Fibroblast of lung (primary cell): ENCODE measurements at regions not wholly inside any gene's neighbourhood (a gene's known extent, or its start where the extent isn't known, plus 50 kb on each side); places are given as distances from the start of the nearest gene placed in this dataset.
"Not testable (repeated sequence)": the region's sequence is repeated elsewhere in the genome, so short reads cannot be mapped to it uniquely, and the experiment has no call there.

ENCODE experiments used
- DNase-seq, 2 donors: peaks; one replicate each; pipeline versions ENCODE4 v3.0.0 to v3.0.0-alpha.2; 2010; ENCODE audit warnings: low read depth in 2 of 2
- H2AFZ ChIP-seq: 2 replicates; pipeline ENCODE4 v1.5.1; 2012; ENCODE audit warnings: low read length, control low read depth, inconsistent platforms
- H3K27ac ChIP-seq: 2 replicates; pipeline ENCODE4 v1.5.1; 2011; ENCODE audit warnings: low read length, control low read depth; ENCODE audit not compliant: insufficient read depth
- H3K27me3 ChIP-seq: 2 replicates; pipeline ENCODE4 v1.5.1; 2011; ENCODE audit warnings: mild to moderate bottlenecking, low read length; ENCODE audit not compliant: control insufficient read depth, insufficient read depth
- H3K36me3 ChIP-seq: 2 replicates; pipeline ENCODE4 v1.5.1; 2011; ENCODE audit warnings: low read length; ENCODE audit not compliant: control insufficient read depth, insufficient read depth
- H3K4me1 ChIP-seq: 2 replicates; pipeline ENCODE4 v1.5.1; 2011; ENCODE audit warnings: low read length; ENCODE audit not compliant: control insufficient read depth, insufficient read depth; ENCODE audit errors: extremely low read depth
- H3K4me2 ChIP-seq: 2 replicates; pipeline ENCODE4 v1.5.1; 2011; ENCODE audit warnings: low read length, control low read depth; ENCODE audit not compliant: insufficient read depth; ENCODE audit errors: extremely low read depth
- H3K4me3 ChIP-seq, 4 experiments: fragments of 200-600 bp in 1 of 4; sonication (generic) in 1 of 4; replicated peaks in 1 of 4; 2 replicates each; pipeline ENCODE4 v1.5.1; 2011 to 2016; ENCODE audit warnings: low read length in 4 of 4, low read depth in 3 of 4, mild to moderate bottlenecking in 3 of 4, control low read depth in 2 of 4, inconsistent platforms in 1 of 4, mixed read lengths in 1 of 4; ENCODE audit not compliant: insufficient read depth in 1 of 4; ENCODE audit errors: control extremely low read depth in 1 of 4
- H3K79me2 ChIP-seq: 2 replicates; pipeline ENCODE4 v1.5.1; 2012; ENCODE audit warnings: mild to moderate bottlenecking, low read length, inconsistent platforms; ENCODE audit not compliant: control insufficient read depth, insufficient read depth
- H3K9ac ChIP-seq: 2 replicates; pipeline ENCODE4 v1.5.1; 2011; ENCODE audit warnings: mild to moderate bottlenecking, low read length, control low read depth; ENCODE audit not compliant: insufficient read depth
- H3K9me3 ChIP-seq: 2 replicates; pipeline ENCODE4 v1.5.1; 2012; ENCODE audit warnings: low read depth, low read length; ENCODE audit not compliant: control insufficient read depth, insufficient read depth
- H4K20me1 ChIP-seq: 2 replicates; pipeline ENCODE4 v1.5.1; 2011; ENCODE audit warnings: low read length; ENCODE audit not compliant: control insufficient read depth, insufficient read depth; ENCODE audit errors: extremely low read depth
- CTCF ChIP-seq, 2 donors: IDR thresholded peaks in 1 of 2; conservative IDR thresholded peaks in 1 of 2; 1 replicate in 1 of 2; 2 replicates in 1 of 2; pipeline ENCODE4 v1.5.1; 2011 to 2012; ENCODE audit warnings: low read length in 2 of 2, control low read depth in 1 of 2, inconsistent platforms in 1 of 2, low read depth in 1 of 2, mild to moderate bottlenecking in 1 of 2
- EZH2 ChIP-seq: IDR thresholded peaks from 2 replicates; pipeline ENCODE4 v1.5.1; 2012; ENCODE audit warnings: low read length, control low read depth, mild to moderate bottlenecking; ENCODE audit errors: missing control alignments

DNA sequence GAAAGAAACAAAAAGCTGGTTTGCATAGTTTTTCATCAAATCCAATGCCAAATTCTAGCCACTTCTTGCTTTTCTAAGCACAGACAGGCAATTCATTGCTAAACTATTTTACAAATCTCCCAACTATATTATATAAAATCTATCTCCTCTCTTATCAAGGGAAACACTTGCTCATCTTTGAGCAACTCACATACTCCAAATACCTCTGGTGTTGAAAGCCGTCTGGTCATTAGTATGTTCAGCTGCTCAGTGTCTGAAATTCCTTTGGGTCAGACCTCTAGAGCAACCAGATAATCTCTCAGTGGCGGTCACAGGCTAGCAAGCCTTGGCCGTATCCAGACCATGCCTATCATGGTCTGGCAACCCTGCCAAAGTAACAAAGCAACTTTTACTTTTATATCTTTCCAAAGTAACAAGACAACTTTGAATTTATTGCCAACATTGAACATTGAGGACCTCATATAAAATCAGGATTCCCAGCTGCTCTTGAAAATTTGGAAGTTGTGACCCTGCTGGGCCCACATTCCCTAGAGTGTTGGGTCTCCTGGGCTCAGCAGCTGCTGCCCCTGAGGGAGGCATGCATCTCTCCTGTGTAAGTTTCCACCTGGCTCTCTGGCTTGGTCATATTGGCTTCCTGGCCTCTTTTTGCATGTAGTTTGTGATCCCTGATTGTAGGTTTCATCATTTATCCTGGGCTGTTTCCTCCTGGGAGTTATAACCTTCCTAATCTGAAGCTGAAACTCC, 56.8 kb upstream of the LANCL2 start:
- H3K36me3 ChIP-seq, result no peaks in the 10 kb centered on the region
- H3K4me2 ChIP-seq, result no peak overlapping the region
- TF ChIP-seq EZH2, result no peak
- TF ChIP-seq CTCF (conservative IDR thresholded peaks at IDR 0.05 in 1 of 2, IDR thresholded peaks at IDR 0.05 in 1 of 2; ENCODE audit: low read depth in 1 of 2, low read length in 2 of 2), result no peak
- DNase-seq, result peak; percentile 3 to 98
- no peaks in the 10 kb centered on the region for H4K20me1 ChIP-seq
- no peaks in the 10 kb centered on the region for H3K9me3 ChIP-seq
- H2AFZ ChIP-seq, result no peak overlapping the region
- no peaks in the 10 kb centered on the region for H3K79me2 ChIP-seq
- H3K27me3 ChIP-seq, result no peaks in the 10 kb centered on the region
- H3K4me1 ChIP-seq, result no peaks in the 10 kb centered on the region
- H3K27ac ChIP-seq, result no peak overlapping the region
- no peak overlapping the region for H3K9ac ChIP-seq
- no peak overlapping the region for H3K4me3 ChIP-seq

DNA sequence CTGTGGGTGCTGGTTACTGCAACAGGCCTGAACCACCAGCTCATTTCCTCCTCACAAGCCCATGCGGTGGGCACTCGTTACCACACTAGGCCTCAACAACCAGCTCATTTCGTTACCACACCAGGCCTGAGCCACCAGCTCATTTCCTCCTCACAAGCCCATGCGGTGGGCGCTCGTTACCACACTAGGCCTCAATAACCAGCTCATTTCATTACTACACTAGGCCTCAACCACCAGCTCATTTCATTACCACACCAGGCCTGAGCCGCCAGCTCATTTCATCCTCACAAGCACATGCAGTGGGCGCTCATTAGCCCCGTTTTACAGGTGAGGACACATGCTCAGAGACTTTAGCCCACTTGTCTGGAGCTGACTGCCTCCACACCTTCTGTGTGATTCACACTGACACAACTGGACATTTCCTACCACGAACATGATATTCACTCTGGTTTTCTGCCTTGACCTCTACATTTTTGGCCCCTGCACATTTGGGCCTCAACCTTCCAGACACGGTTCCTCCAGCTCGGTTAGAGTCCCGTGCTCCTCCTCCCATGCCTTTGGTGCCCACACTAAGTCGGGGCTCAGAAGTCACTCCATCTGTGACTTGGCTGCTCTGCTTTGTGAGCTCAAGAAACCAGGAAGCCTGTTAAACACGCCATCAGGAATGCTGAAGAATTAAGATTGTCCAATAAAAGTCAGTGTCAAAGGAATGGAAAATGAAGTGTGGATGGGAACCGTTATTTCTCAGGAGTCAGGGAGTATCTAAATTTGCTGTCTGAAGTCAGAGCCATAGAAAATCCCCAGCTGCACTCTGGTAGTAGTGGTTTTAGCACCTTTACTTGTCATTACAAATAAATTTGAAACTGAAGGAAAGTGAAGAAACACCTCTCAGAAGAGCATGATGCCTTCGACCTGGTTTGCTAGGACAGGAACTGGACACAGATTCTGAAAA, 55.8 kb upstream of the LANCL2 start:
- no peaks in the 10 kb centered on the region for H3K36me3 ChIP-seq
- no peaks in the 10 kb centered on the region for H3K9me3 ChIP-seq
- no peaks in the 10 kb centered on the region for H3K79me2 ChIP-seq
- DNase-seq, result peak in 1 of 2 donors; percentile 19
- H3K4me1 ChIP-seq, result no peaks in the 10 kb centered on the region
- no peak overlapping the region for H3K27ac ChIP-seq
- no peak overlapping the region for H2AFZ ChIP-seq
- H3K9ac ChIP-seq, result no peak overlapping the region
- H3K27me3 ChIP-seq, result no peaks in the 10 kb centered on the region
- TF ChIP-seq CTCF (conservative IDR thresholded peaks at IDR 0.05 in 1 of 2, IDR thresholded peaks at IDR 0.05 in 1 of 2; ENCODE audit: low read depth in 1 of 2, low read length in 2 of 2) (no peak), EZH2 (no peak)
- no peak overlapping the region for H3K4me3 ChIP-seq
- no peak overlapping the region for H3K4me2 ChIP-seq
- no peaks in the 10 kb centered on the region for H4K20me1 ChIP-seq

GRCh38 chr7:55310287-55311025, 54.7 kb upstream of the LANCL2 start:
- Histone ChIP-seq H3K27ac (no peak overlapping the region), H2AFZ (no peak overlapping the region), H3K9me3 (no peaks in the 10 kb centered on the region), H3K4me3 (no peak overlapping the region), H3K9ac (no peak overlapping the region), H3K27me3 (peaks cover 4% of the 10 kb centered on the region), H3K79me2 (no peaks in the 10 kb centered on the region), H3K4me1 (no peaks in the 10 kb centered on the region), H3K4me2 (no peak overlapping the region), H4K20me1 (no peaks in the 10 kb centered on the region), H3K36me3 (no peaks in the 10 kb centered on the region)
- DNase-seq, result no peak
- TF ChIP-seq CTCF (conservative IDR thresholded peaks at IDR 0.05 in 1 of 2, IDR thresholded peaks at IDR 0.05 in 1 of 2; ENCODE audit: low read depth in 1 of 2, low read length in 2 of 2), result no peak
- no peak for TF ChIP-seq EZH2

- not testable (repeated sequence) for H3K9me3 ChIP-seq, H3K4me2 ChIP-seq, H3K4me1 ChIP-seq, H3K27me3 ChIP-seq, H2AFZ ChIP-seq, H3K79me2 ChIP-seq, H3K27ac ChIP-seq, H3K4me3 ChIP-seq, H3K9ac ChIP-seq, DNase-seq, H4K20me1 ChIP-seq, H3K36me3 ChIP-seq
Measured at GRCh38 chr7:55311892-55312291, 53.2 kb upstream of the LANCL2 start.
